ENCODE measurements at regions not wholly inside any gene's neighbourhood (a gene's known extent, or its start where the extent isn't known, plus 50 kb on each side); places are given as distances from the start of the nearest gene placed in this dataset.

DNA sequence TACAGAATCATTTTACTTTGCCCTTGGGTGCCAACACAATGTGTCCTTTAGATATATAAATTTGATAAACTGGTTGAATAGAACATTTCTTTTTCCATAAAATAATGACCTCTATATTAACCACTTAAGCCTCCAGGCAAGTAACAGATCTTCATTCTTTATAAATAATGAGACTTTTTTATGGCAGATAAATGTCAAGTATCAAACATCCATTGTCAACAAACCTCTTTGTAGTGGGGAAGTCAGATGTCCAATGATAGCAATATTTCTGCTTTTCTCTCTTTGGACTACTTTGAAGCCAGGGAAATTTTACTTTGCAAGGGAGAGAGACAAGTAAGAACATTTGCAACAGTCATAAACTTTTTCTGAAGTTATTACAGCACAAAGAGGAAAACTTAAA lies 841.2 kb downstream of the CDH8 start:
- TF ChIP-seq EZH2 (IDR thresholded peaks at IDR 0.05; ENCODE audit: insufficient read depth, poor library complexity, severe bottlenecking) (no peak), EZH2phosphoT487 (IDR thresholded peaks at IDR 0.05; ENCODE audit: insufficient read depth, low read depth) (no peak)
